ENCODE measurements at regions not wholly inside any gene's neighbourhood (a gene's known extent, or its start where the extent isn't known, plus 50 kb on each side); places are given as distances from the start of the nearest gene placed in this dataset.

- H3K36me3 ChIP-seq: no peaks in the 10 kb centered on the region
- H3K4me3 ChIP-seq: no peak overlapping the region
- H3K9me3 ChIP-seq: no peaks in the 10 kb centered on the region
- no peaks in the 10 kb centered on the region for H3K4me1 ChIP-seq
- H3K27me3 ChIP-seq: no peaks in the 10 kb centered on the region
- H3K27ac ChIP-seq: no peak overlapping the region
- no peak for DNase-seq
- intact Hi-C loops (cut with DNase I; ENCODE audit: low total_unique reads): no loop called here
- TF ChIP-seq CTCF (IDR thresholded peaks at IDR 0.05): no peak
- no peak for TF ChIP-seq POLR2A (IDR thresholded peaks at IDR 0.05)
Measured at GRCh38 chr7:119377861-119378260, 895.1 kb upstream of the KCND2 start.

GRCh38 chr7:119382726-119383125 is 890.2 kb upstream of the KCND2 start:
- no peaks in the 10 kb centered on the region for H3K9me3 ChIP-seq

GRCh38 chr7:119395024-119395423 is 878.0 kb upstream of the KCND2 start:
- Histone ChIP-seq H3K4me3 (no peak overlapping the region), H3K36me3 (no peaks in the 10 kb centered on the region), H3K27me3 (no peaks in the 10 kb centered on the region), H3K27ac (no peak overlapping the region), H3K9me3 (no peaks in the 10 kb centered on the region), H3K4me1 (no peaks in the 10 kb centered on the region)
- no peak for TF ChIP-seq POLR2A (IDR thresholded peaks at IDR 0.05)
- TF ChIP-seq CTCF (IDR thresholded peaks at IDR 0.05): no peak
- intact Hi-C loops (cut with DNase I; ENCODE audit: low total_unique reads): no loop called here
- no peak for DNase-seq

More at GRCh38 chr7:119382726-119383125, 890.2 kb upstream of the KCND2 start:
- H3K4me1 ChIP-seq: no peaks in the 10 kb centered on the region
- TF ChIP-seq POLR2A (IDR thresholded peaks at IDR 0.05) (no peak), CTCF (IDR thresholded peaks at IDR 0.05) (no peak)
- no peak overlapping the region for H3K4me3 ChIP-seq
- DNase-seq: no peak
- H3K27me3 ChIP-seq: no peaks in the 10 kb centered on the region
- intact Hi-C loops (cut with DNase I; ENCODE audit: low total_unique reads): no loop called here
- no peak overlapping the region for H3K27ac ChIP-seq
- no peaks in the 10 kb centered on the region for H3K36me3 ChIP-seq

GRCh38 chr7:119397156-119397555 is 875.8 kb upstream of the KCND2 start:
- no peaks in the 10 kb centered on the region for H3K4me1 ChIP-seq

GRCh38 chr7:119408596-119408995 is 864.4 kb upstream of the KCND2 start:
- Histone ChIP-seq H3K9me3 (no peaks in the 10 kb centered on the region), H3K27me3 (no peaks in the 10 kb centered on the region), H3K36me3 (no peaks in the 10 kb centered on the region), H3K4me3 (no peak overlapping the region), H3K27ac (no peak overlapping the region), H3K4me1 (no peaks in the 10 kb centered on the region)
- TF ChIP-seq CTCF (IDR thresholded peaks at IDR 0.05) (no peak), POLR2A (IDR thresholded peaks at IDR 0.05) (no peak)
- intact Hi-C loops (cut with DNase I; ENCODE audit: low total_unique reads): no loop called here
- DNase-seq: no peak

More at GRCh38 chr7:119397156-119397555, 875.8 kb upstream of the KCND2 start:
- TF ChIP-seq CTCF (IDR thresholded peaks at IDR 0.05): no peak
- no peak for TF ChIP-seq POLR2A (IDR thresholded peaks at IDR 0.05)
- intact Hi-C loops (cut with DNase I; ENCODE audit: low total_unique reads): no loop called here
- no peak overlapping the region for H3K4me3 ChIP-seq
- no peaks in the 10 kb centered on the region for H3K36me3 ChIP-seq
- H3K27ac ChIP-seq: no peak overlapping the region
- DNase-seq: no peak
- no peaks in the 10 kb centered on the region for H3K27me3 ChIP-seq
- H3K9me3 ChIP-seq: no peaks in the 10 kb centered on the region
